Lung (tissue), 11 donors: ENCODE measurements at regions not wholly inside any gene's neighbourhood (a gene's known extent, or its start where the extent isn't known, plus 50 kb on each side); places are given as distances from the start of the nearest gene placed in this dataset.
A peak's percentile ranks its signal among the peaks of the same experiment; 100 is the strongest.

Experiments used
- ATAC-seq: fragments of 200-7000 bp; cut with Tn5 transposase; one replicate; pipeline ENCODE4 v1.9.1; 2020; ENCODE audit warnings: moderate number of reproducible peaks; ENCODE audit not compliant: insufficient read depth, low FRiP score
- DNase-seq, 3 donors: peaks; one replicate each; pipeline ENCODE4 v3.0.0-alpha.2; 2013 to 2017
- H3K27ac ChIP-seq, 2 donors: one replicate each; pipeline ENCODE4 v1.5.1; 2013; ENCODE audit warnings: mild to moderate bottlenecking in 2 of 2, moderate library complexity in 2 of 2, control low read depth in 1 of 2, inconsistent platforms in 1 of 2, low read depth in 1 of 2, low read length in 1 of 2
- H3K27me3 ChIP-seq, 3 donors: one replicate each; pipeline ENCODE4 v1.5.1; 2013; ENCODE audit warnings: low read length in 2 of 3; ENCODE audit not compliant: control insufficient read depth in 3 of 3, insufficient read depth in 3 of 3
- H3K36me3 ChIP-seq, 4 donors: one replicate each; pipeline ENCODE4 v1.5.1; 2013; ENCODE audit warnings: low read length in 4 of 4, mild to moderate bottlenecking in 1 of 4, moderate library complexity in 1 of 4; ENCODE audit not compliant: control insufficient read depth in 4 of 4, insufficient read depth in 4 of 4
- H3K4me1 ChIP-seq, 5 donors: one replicate each; pipeline ENCODE4 v1.5.1; 2013; ENCODE audit warnings: low read length in 5 of 5, mild to moderate bottlenecking in 2 of 5, moderate library complexity in 1 of 5; ENCODE audit not compliant: control insufficient read depth in 5 of 5, insufficient read depth in 5 of 5
- H3K4me3 ChIP-seq: one replicate; pipeline ENCODE4 v1.5.1; 2013; ENCODE audit warnings: mild to moderate bottlenecking, control low read depth, moderate library complexity
- H3K9ac ChIP-seq, 2 donors: one replicate each; pipeline ENCODE4 v1.5.1; 2013; ENCODE audit warnings: low read length in 2 of 2, control low read depth in 1 of 2; ENCODE audit not compliant: insufficient read depth in 1 of 2
- H3K9me3 ChIP-seq, 4 donors: one replicate each; pipeline ENCODE4 v1.5.1; 2013; ENCODE audit warnings: low read length in 3 of 4, mild to moderate bottlenecking in 1 of 4, moderate library complexity in 1 of 4; ENCODE audit not compliant: control insufficient read depth in 4 of 4, insufficient read depth in 3 of 4
- WGBS, 2 donors: extraction: QIAGEN DNeasy Blood & Tissue Kit; methylation state at CpG; one replicate each; pipeline ENCODE4 v1.1.7; 2013; 5-methylcytosine and 5-hydroxymethylcytosine counted together
- TF ChIP-seq, protein P1 (sequence below): IDR thresholded peaks from 2 replicates; pipeline ENCODE4 v1.5.1; 2012; ENCODE audit warnings: mild to moderate bottlenecking; ENCODE audit errors: control extremely low read depth, extremely low read depth
- donor health status: control.
- donor health status: control.
- donor health status: Bipolar disorder and iron deficiency.
- donor health status: healthy.
- donor health status: DM: yes; HTN: yes; CAD: no.

- ATAC-seq (no peak), DNase-seq (peak in 1 of 3 donors; percentile 35)
- no peak overlapping the region for H3K4me3 ChIP-seq
- peaks cover 0 to 30% (median 3%) of the 10 kb centered on the region in 5 donors for H3K4me1 ChIP-seq
- TF ChIP-seq, protein P1, sequence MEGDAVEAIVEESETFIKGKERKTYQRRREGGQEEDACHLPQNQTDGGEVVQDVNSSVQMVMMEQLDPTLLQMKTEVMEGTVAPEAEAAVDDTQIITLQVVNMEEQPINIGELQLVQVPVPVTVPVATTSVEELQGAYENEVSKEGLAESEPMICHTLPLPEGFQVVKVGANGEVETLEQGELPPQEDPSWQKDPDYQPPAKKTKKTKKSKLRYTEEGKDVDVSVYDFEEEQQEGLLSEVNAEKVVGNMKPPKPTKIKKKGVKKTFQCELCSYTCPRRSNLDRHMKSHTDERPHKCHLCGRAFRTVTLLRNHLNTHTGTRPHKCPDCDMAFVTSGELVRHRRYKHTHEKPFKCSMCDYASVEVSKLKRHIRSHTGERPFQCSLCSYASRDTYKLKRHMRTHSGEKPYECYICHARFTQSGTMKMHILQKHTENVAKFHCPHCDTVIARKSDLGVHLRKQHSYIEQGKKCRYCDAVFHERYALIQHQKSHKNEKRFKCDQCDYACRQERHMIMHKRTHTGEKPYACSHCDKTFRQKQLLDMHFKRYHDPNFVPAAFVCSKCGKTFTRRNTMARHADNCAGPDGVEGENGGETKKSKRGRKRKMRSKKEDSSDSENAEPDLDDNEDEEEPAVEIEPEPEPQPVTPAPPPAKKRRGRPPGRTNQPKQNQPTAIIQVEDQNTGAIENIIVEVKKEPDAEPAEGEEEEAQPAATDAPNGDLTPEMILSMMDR = no peak
- no peaks in the 10 kb centered on the region for H3K9me3 ChIP-seq
- H3K27me3 ChIP-seq = no peaks in the 10 kb centered on the region
- H3K9ac ChIP-seq = no peak overlapping the region
- no peaks in the 10 kb centered on the region for H3K36me3 ChIP-seq
- no peak overlapping the region for H3K27ac ChIP-seq
These were observed 180.9 kb upstream of the ROPN1 start for GRCh38 chr3:124172816-124173215.

DNA sequence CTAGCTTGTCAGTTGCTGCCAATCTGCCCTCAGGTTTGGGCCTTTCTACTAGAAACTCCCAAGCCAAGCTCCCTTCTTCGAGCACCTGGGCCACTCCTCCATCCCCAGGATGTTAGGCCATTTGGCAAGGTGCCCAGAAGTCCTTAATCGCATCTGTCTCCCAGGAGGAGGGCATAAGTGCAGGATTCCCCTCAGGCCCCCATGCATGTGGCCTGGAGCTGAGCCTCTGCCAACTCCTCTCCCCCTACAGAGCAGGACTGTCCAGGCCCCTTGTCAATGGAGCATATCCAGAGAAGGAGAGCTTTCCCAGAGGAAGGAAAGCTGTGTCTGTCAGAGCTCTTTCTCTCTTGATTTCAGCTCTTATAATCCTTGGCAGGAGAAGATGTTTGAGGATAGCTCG, 182.6 kb upstream of the ROPN1 start:
- H3K9ac ChIP-seq = no peak overlapping the region
- no peaks in the 10 kb centered on the region for H3K9me3 ChIP-seq
- peaks cover 0 to 30% (median 3%) of the 10 kb centered on the region in 5 donors for H3K4me1 ChIP-seq
- no peak overlapping the region for H3K27ac ChIP-seq
- 53 to 59% methylated on average over 3 of the region's 3 CpGs for WGBS, 2 donors
- H3K36me3 ChIP-seq = no peaks in the 10 kb centered on the region
- no peaks in the 10 kb centered on the region for H3K27me3 ChIP-seq
- H3K4me3 ChIP-seq = no peak overlapping the region
- TF ChIP-seq, protein P1 = no peak
- DNase-seq = peak; percentile 41 to 62 (median 47)
- ATAC-seq = no peak

GRCh38 chr3:124174910-124175874, 183.3 kb upstream of the ROPN1 start:
- 95 to 96% methylated on average over 27 of the region's 27 CpGs for WGBS, 2 donors
- Histone ChIP-seq H3K36me3 (no peaks in the 10 kb centered on the region), H3K9me3 (no peaks in the 10 kb centered on the region), H3K27me3 (no peaks in the 10 kb centered on the region), H3K9ac (no peak overlapping the region), H3K4me3 (no peak overlapping the region), H3K4me1 (peaks cover 0 to 30% (median 3%) of the 10 kb centered on the region in 5 donors), H3K27ac (no peak overlapping the region)
- ATAC-seq (no peak), DNase-seq (no peak)
- TF ChIP-seq, protein P1 = no peak
